MM.1S (cell line): ENCODE measurements at regions not wholly inside any gene's neighbourhood (a gene's known extent, or its start where the extent isn't known, plus 50 kb on each side); places are given as distances from the start of the nearest gene placed in this dataset.

Source experiments
- DNase-seq: peaks from one replicate; pipeline ENCODE4 v3.0.0-alpha.2; 2015
- H2AFZ ChIP-seq: fragments of 300-600 bp; sonication (generic); 2 replicates; pipeline ENCODE4 v1.6.0; 2016; ENCODE audit warnings: antibody characterized with exemption, low read length
- H3F3A ChIP-seq: fragments of 300-600 bp; sonication (generic); 2 replicates; pipeline ENCODE4 v1.6.1; 2016; ENCODE audit warnings: mild to moderate bottlenecking, antibody characterized with exemption, low read length, moderate library complexity, mixed read lengths; ENCODE audit not compliant: insufficient read depth
- H3K27ac ChIP-seq: fragments of 300-600 bp; sonication (generic); 2 replicates; pipeline ENCODE4 v1.5.1; 2016; ENCODE audit warnings: mild to moderate bottlenecking, low read length
- H3K27me3 ChIP-seq: fragments of 300-600 bp; sonication (generic); replicated peaks from 2 replicates; pipeline ENCODE4 v1.6.0; 2016; ENCODE audit warnings: low read length; ENCODE audit not compliant: insufficient read depth
- H3K36me3 ChIP-seq: fragments of 300-600 bp; sonication (generic); replicated peaks from 2 replicates; pipeline ENCODE4 v1.6.1; 2016; ENCODE audit warnings: mild to moderate bottlenecking, low read length, mixed read lengths; ENCODE audit not compliant: insufficient read depth
- H3K4me1 ChIP-seq: fragments of 300-600 bp; sonication (generic); 2 replicates; pipeline ENCODE4 v1.6.1; 2016; ENCODE audit warnings: low read length, mixed read lengths
- H3K4me2 ChIP-seq: fragments of 300-600 bp; sonication (generic); 2 replicates; pipeline ENCODE4 v1.6.0; 2016; ENCODE audit warnings: low read depth, low read length
- H3K4me3 ChIP-seq: fragments of 300-600 bp; sonication (generic); 2 replicates; pipeline ENCODE4 v1.5.1; 2016; ENCODE audit warnings: low read length, mixed read lengths
- H3K79me2 ChIP-seq: fragments of 300-600 bp; sonication (generic); 2 replicates; pipeline ENCODE4 v1.6.1; 2016; ENCODE audit warnings: mixed run types, low read length, mixed read lengths
- H3K9ac ChIP-seq: fragments of 300-600 bp; sonication (generic); 2 replicates; pipeline ENCODE4 v1.6.1; 2016; ENCODE audit warnings: low read length, mixed read lengths
- H3K9me2 ChIP-seq: fragments of 300-600 bp; sonication (generic); replicated peaks from 2 replicates; pipeline ENCODE4 v1.6.1; 2016; ENCODE audit warnings: mild to moderate bottlenecking, low read length, mixed read lengths; ENCODE audit not compliant: insufficient read depth
- H3K9me3 ChIP-seq: fragments of 300-600 bp; sonication (generic); replicated peaks from 2 replicates; pipeline ENCODE4 v1.6.1; 2016; ENCODE audit warnings: mild to moderate bottlenecking, low read length, mixed read lengths; ENCODE audit not compliant: insufficient read depth
- H4K20me1 ChIP-seq: fragments of 300-600 bp; sonication (generic); 2 replicates; pipeline ENCODE4 v1.6.1; 2016; ENCODE audit warnings: mild to moderate bottlenecking, low read length, moderate library complexity, mixed read lengths; ENCODE audit not compliant: insufficient read depth
- CTCF ChIP-seq: fragments of 300-600 bp; sonication (generic); IDR thresholded peaks from 2 replicates; pipeline ENCODE4 v1.5.1; 2016; ENCODE audit warnings: antibody characterized with exemption, low read length, mixed read lengths
- EZH2 ChIP-seq: fragments of 300-600 bp; sonication (generic); optimal IDR thresholded peaks from 2 replicates; pipeline ENCODE3; 2017; ENCODE audit warnings: low read depth, mild to moderate bottlenecking, antibody characterized with exemption, low read length, mixed read lengths
- EZH2phosphoT487 ChIP-seq: fragments of 300-600 bp; sonication (generic); IDR thresholded peaks from 2 replicates; pipeline ENCODE4 v1.6.1; 2018; ENCODE audit warnings: antibody characterized with exemption, low read length

- no peaks in the 10 kb centered on the region for H3K79me2 ChIP-seq
Observed at GRCh38 chr3:154976072-154976983, 103.8 kb upstream of the MME start.

GRCh38 chr3:154973851-154974250 lies 106.3 kb upstream of the MME start:
- peaks cover 13% of the 10 kb centered on the region for H3K4me1 ChIP-seq
- H3K79me2 ChIP-seq: no peaks in the 10 kb centered on the region
- no peak for TF ChIP-seq EZH2phosphoT487
- no peak for TF ChIP-seq CTCF
- TF ChIP-seq EZH2: no peak
- no peaks in the 10 kb centered on the region for H3K36me3 ChIP-seq
- no peak overlapping the region for H3K4me3 ChIP-seq
- H3K9me2 ChIP-seq: no peaks in the 10 kb centered on the region
- H3K4me2 ChIP-seq: no peak overlapping the region
- DNase-seq: no peak
- no peaks in the 10 kb centered on the region for H3F3A ChIP-seq
- no peak overlapping the region for H3K27ac ChIP-seq
- no peak overlapping the region for H3K9ac ChIP-seq
- no peak overlapping the region for H2AFZ ChIP-seq
- H3K9me3 ChIP-seq: no peaks in the 10 kb centered on the region
- no peaks in the 10 kb centered on the region for H4K20me1 ChIP-seq
- H3K27me3 ChIP-seq: no peaks in the 10 kb centered on the region

More at GRCh38 chr3:154976072-154976983, 103.8 kb upstream of the MME start:
- Histone ChIP-seq H3K4me1 (peaks cover 13% of the 10 kb centered on the region), H3K4me2 (no peak overlapping the region), H4K20me1 (no peaks in the 10 kb centered on the region), H3K9me2 (no peaks in the 10 kb centered on the region), H3K9me3 (no peaks in the 10 kb centered on the region), H3K27me3 (no peaks in the 10 kb centered on the region), H3K9ac (no peak overlapping the region), H3K27ac (no peak overlapping the region), H3K36me3 (no peaks in the 10 kb centered on the region), H3F3A (no peaks in the 10 kb centered on the region), H3K4me3 (no peak overlapping the region), H2AFZ (no peak overlapping the region)
- TF ChIP-seq EZH2phosphoT487: no peak
- TF ChIP-seq EZH2: no peak
- TF ChIP-seq CTCF: no peak
- no peak for DNase-seq

GRCh38 chr3:154972951-154973350 lies 107.2 kb upstream of the MME start:
- H3K79me2 ChIP-seq: no peaks in the 10 kb centered on the region
- no peak overlapping the region for H3K9ac ChIP-seq
- H3K27ac ChIP-seq: no peak overlapping the region
- no peak overlapping the region for H2AFZ ChIP-seq
- no peaks in the 10 kb centered on the region for H3F3A ChIP-seq
- no peaks in the 10 kb centered on the region for H3K27me3 ChIP-seq
- no peaks in the 10 kb centered on the region for H3K36me3 ChIP-seq
- H3K4me3 ChIP-seq: no peak overlapping the region
- peak overlapping the region; percentile 4; the same call in 1 of the 2 replicates for H3K4me2 ChIP-seq
- no peaks in the 10 kb centered on the region for H3K9me3 ChIP-seq
- no peak for TF ChIP-seq CTCF
- no peak for TF ChIP-seq EZH2
- no peak for TF ChIP-seq EZH2phosphoT487
- H4K20me1 ChIP-seq: no peaks in the 10 kb centered on the region
- no peaks in the 10 kb centered on the region for H3K9me2 ChIP-seq
- DNase-seq: peak; percentile 27
- peaks cover 13% of the 10 kb centered on the region for H3K4me1 ChIP-seq
